Hindlimb muscle (tissue), 1 donor: ENCODE measurements at regions not wholly inside any gene's neighbourhood (a gene's known extent, or its start where the extent isn't known, plus 50 kb on each side); places are given as distances from the start of the nearest gene placed in this dataset.

ENCODE experiments used
- DNase-seq: peaks from one replicate; pipeline ENCODE4 v3.0.0-alpha.2; 2013

GRCh38 chr18:78686976-78687685, 292.5 kb upstream of the SALL3 start:
- DNase-seq = no peak

- no peak for DNase-seq
Measured at GRCh38 chr18:78687736-78688135, 291.9 kb upstream of the SALL3 start.

GRCh38 chr18:78688249-78688648, 291.4 kb upstream of the SALL3 start:
- no peak for DNase-seq

- no peak for DNase-seq
Measured at GRCh38 chr18:78688916-78689315, 290.7 kb upstream of the SALL3 start.

- no peak for DNase-seq
Measured at GRCh38 chr18:78689606-78690005, 290.0 kb upstream of the SALL3 start.

GRCh38 chr18:78692105-78692504, 287.5 kb upstream of the SALL3 start:
- no peak for DNase-seq

GRCh38 chr18:78693429-78693828, 286.2 kb upstream of the SALL3 start:
- DNase-seq = no peak

GRCh38 chr18:78696698-78697435, 282.8 kb upstream of the SALL3 start:
- DNase-seq = no peak

- DNase-seq = no peak
Measured at GRCh38 chr18:78697446-78697845, 282.2 kb upstream of the SALL3 start.

GRCh38 chr18:78698914-78699313, 280.7 kb upstream of the SALL3 start:
- no peak for DNase-seq

GRCh38 chr18:78699499-78699898, 280.1 kb upstream of the SALL3 start:
- no peak for DNase-seq

- no peak for DNase-seq
Measured at GRCh38 chr18:78701771-78702396, 277.7 kb upstream of the SALL3 start.

- DNase-seq = no peak
Measured at GRCh38 chr18:78703291-78703690, 276.3 kb upstream of the SALL3 start.

- no peak for DNase-seq
Measured at GRCh38 chr18:78704971-78705461, 274.6 kb upstream of the SALL3 start.

- DNase-seq = no peak
Measured at GRCh38 chr18:78709261-78709809, 270.3 kb upstream of the SALL3 start.

GRCh38 chr18:78711316-78711715, 268.3 kb upstream of the SALL3 start:
- DNase-seq = no peak

- DNase-seq = no peak
Measured at GRCh38 chr18:78711971-78712370, 267.6 kb upstream of the SALL3 start.

- DNase-seq = no peak
Measured at GRCh38 chr18:78713069-78713468, 266.5 kb upstream of the SALL3 start.

- no peak for DNase-seq
Measured at GRCh38 chr18:78713726-78714125, 265.9 kb upstream of the SALL3 start.

- no peak for DNase-seq
Measured at GRCh38 chr18:78716022-78716421, 263.6 kb upstream of the SALL3 start.

GRCh38 chr18:78716581-78716980, 263.0 kb upstream of the SALL3 start:
- no peak for DNase-seq

- no peak for DNase-seq
Measured at GRCh38 chr18:78717051-78717765, 262.4 kb upstream of the SALL3 start.

- no peak for DNase-seq
Measured at GRCh38 chr18:78717766-78718150, 261.9 kb upstream of the SALL3 start.
